ENCODE measurements at regions not wholly inside any gene's neighbourhood (a gene's known extent, or its start where the extent isn't known, plus 50 kb on each side); places are given as distances from the start of the nearest gene placed in this dataset.
A peak's percentile ranks its signal among the peaks of the same experiment; 100 is the strongest.

DNA sequence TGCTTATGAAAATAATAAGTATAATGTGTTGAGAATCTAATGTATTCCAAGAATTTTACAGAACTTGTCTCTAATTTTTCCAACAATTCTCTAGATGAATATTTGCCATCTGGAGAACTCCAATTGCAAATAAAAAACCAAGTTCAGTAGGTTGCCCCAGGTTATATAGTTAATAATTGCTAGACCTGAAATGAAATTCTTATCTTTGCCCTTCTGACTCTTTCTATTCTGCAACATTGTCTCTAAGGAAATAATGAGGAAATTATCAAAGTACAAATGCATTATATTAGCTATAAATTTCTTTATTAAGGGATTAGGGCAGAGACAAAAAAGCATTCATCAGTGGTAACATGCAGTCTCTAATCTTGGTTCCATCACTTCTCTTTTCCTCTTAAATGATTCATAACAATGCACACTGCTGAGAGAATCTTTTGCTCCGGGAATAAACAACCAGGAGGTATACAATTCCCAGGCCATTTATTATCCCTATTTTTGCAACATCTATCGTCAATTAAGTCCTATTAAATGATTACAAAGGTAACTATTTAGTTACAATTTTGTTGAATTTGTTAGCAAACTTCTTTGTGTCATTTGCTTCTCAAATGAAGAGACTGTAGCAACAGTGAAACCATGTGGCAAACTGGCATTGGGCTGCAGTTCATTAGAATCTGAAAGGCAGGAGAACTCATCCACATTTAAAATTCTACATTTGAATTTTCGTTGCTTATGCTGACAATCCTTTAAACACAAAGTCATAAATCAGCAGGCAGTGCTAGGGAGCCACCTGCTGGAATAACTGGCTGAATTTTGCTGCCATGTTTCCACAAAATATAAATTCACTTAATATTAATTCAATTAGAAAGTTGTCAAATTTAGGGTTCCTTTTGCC, 349.6 kb downstream of the KIF2B start:
- H3K4me2 ChIP-seq (ENCODE audit: control insufficient read depth, insufficient read depth), result no peak overlapping the region
- ATAC-seq, result no peak
- DNase-seq (ENCODE audit: low read depth, low spot score), result no peak
- H3K79me2 ChIP-seq (ENCODE audit: control insufficient read depth, insufficient read depth, low read length), result no peaks in the 10 kb centered on the region
- RAD21 ChIA-PET (ENCODE audit: unreplicated experiment), result no interaction called here
- no peak overlapping the region for H3K9ac ChIP-seq (ENCODE audit: control insufficient read depth, insufficient read depth, low read length)
- no peak overlapping the region for H2AFZ ChIP-seq (ENCODE audit: control insufficient read depth, low read depth, low read length)
- H3K36me3 ChIP-seq (ENCODE audit: control insufficient read depth in 2 of 2, insufficient read depth in 2 of 2, low read length in 1 of 2), result no peaks in the 10 kb centered on the region
- SMC1A ChIA-PET (ENCODE audit: uncharacterized antibody, unreplicated experiment), result no interaction called here
- 0% methylated on average over 3 of the region's 3 CpGs for WGBS (ENCODE audit: insufficient coverage, insufficient replicate concordance, low lambda C conversion rate, missing lambda C conversion rate)
- BruUV-seq (replicated peaks), result no TSS peak
- TF ChIP-seq JUND (IDR thresholded peaks at IDR 0.05; ENCODE audit: low read depth, low read length) (no peak), MTA3 (IDR thresholded peaks at IDR 0.05; ENCODE audit: borderline replicate concordance, low read length) (no peak), RAD21 (IDR thresholded peaks at IDR 0.05; ENCODE audit: insufficient read depth, low read depth, low read length) (0 out of 2 replicates have a peak, but pooled peaks have one; percentile 19), RB1 (IDR thresholded peaks at IDR 0.05; ENCODE audit: borderline replicate concordance) (no peak), NR2F1 (conservative IDR thresholded peaks at IDR 0.05) (no peak), SUZ12 (IDR thresholded peaks at IDR 0.05; ENCODE audit: unreplicated experiment) (no peak), IRF3 (IDR thresholded peaks at IDR 0.05) (no peak)
- POLR2A ChIA-PET, result no interaction called here
- no peaks in the 10 kb centered on the region for H3K27me3 ChIP-seq (replicated peaks in 1 of 2; ENCODE audit: control insufficient read depth in 2 of 2, insufficient read depth in 2 of 2, low read length in 1 of 2)
- H3K9me3 ChIP-seq (replicated peaks; ENCODE audit: control insufficient read depth, insufficient read depth, low read length), result no peaks in the 10 kb centered on the region
- no peak overlapping the region for H3K4me3 ChIP-seq
- H3K4me1 ChIP-seq (ENCODE audit: control insufficient read depth, insufficient read depth, low read length), result no peaks in the 10 kb centered on the region
- H4K20me1 ChIP-seq (ENCODE audit: control insufficient read depth, insufficient read depth), result no peaks in the 10 kb centered on the region
- FAIRE-seq, result no peak
- H3K27ac ChIP-seq (ENCODE audit: control insufficient read depth, insufficient read depth), result no peak overlapping the region
- intact Hi-C loops (cut with micrococcal nuclease; ENCODE audit: unreplicated experiment), result no loop called here
- CTCF ChIA-PET, result no interaction called here
- in situ Hi-C loops (cut with MboI), result no loop called here

GRCh38 chr17:54172985-54173316, 350.2 kb downstream of the KIF2B start:
- H4K20me1 ChIP-seq (ENCODE audit: control insufficient read depth, insufficient read depth), result no peaks in the 10 kb centered on the region
- H3K9me3 ChIP-seq (replicated peaks; ENCODE audit: control insufficient read depth, insufficient read depth, low read length), result no peaks in the 10 kb centered on the region
- H2AFZ ChIP-seq (ENCODE audit: control insufficient read depth, low read depth, low read length), result no peak overlapping the region
- no peak for FAIRE-seq
- no peaks in the 10 kb centered on the region for H3K27me3 ChIP-seq (replicated peaks in 1 of 2; ENCODE audit: control insufficient read depth in 2 of 2, insufficient read depth in 2 of 2, low read length in 1 of 2)
- no peak overlapping the region for H3K27ac ChIP-seq (ENCODE audit: control insufficient read depth, insufficient read depth)
- H3K9ac ChIP-seq (ENCODE audit: control insufficient read depth, insufficient read depth, low read length), result no peak overlapping the region
- H3K79me2 ChIP-seq (ENCODE audit: control insufficient read depth, insufficient read depth, low read length), result no peaks in the 10 kb centered on the region
- H3K4me2 ChIP-seq (ENCODE audit: control insufficient read depth, insufficient read depth), result no peak overlapping the region
- intact Hi-C loops (cut with micrococcal nuclease; ENCODE audit: unreplicated experiment), result no loop called here
- ATAC-seq, result no peak
- BruUV-seq (replicated peaks), result no TSS peak
- ChIA-PET CTCF (no interaction called here), RAD21 (ENCODE audit: unreplicated experiment) (no interaction called here), SMC1A (ENCODE audit: uncharacterized antibody, unreplicated experiment) (no interaction called here), POLR2A (no interaction called here)
- no peaks in the 10 kb centered on the region for H3K4me1 ChIP-seq (ENCODE audit: control insufficient read depth, insufficient read depth, low read length)
- no peak for DNase-seq (ENCODE audit: low read depth, low spot score)
- no peaks in the 10 kb centered on the region for H3K36me3 ChIP-seq (ENCODE audit: control insufficient read depth in 2 of 2, insufficient read depth in 2 of 2, low read length in 1 of 2)
- in situ Hi-C loops (cut with MboI), result no loop called here
- H3K4me3 ChIP-seq, result no peak overlapping the region
- TF ChIP-seq BACH1 (IDR thresholded peaks at IDR 0.05; ENCODE audit: borderline replicate concordance), result no peak
- no peak for TF ChIP-seq FOXM1 (IDR thresholded peaks at IDR 0.05; ENCODE audit: low read depth, low read length)
- TF ChIP-seq SMAD5 (IDR thresholded peaks at IDR 0.05; ENCODE audit: low read depth), result no peak
- no peak for TF ChIP-seq SREBF2 (IDR thresholded peaks at IDR 0.05; ENCODE audit: low read length)
- TF ChIP-seq BCLAF1 (IDR thresholded peaks at IDR 0.05), result no peak
- TF ChIP-seq MYC (IDR thresholded peaks at IDR 0.05; ENCODE audit: insufficient read depth, insufficient read length, insufficient replicate concordance, low read length, severe bottlenecking), result no peak
- TF ChIP-seq IRF3 (IDR thresholded peaks at IDR 0.05), result no peak
- no peak for TF ChIP-seq PAX8 (IDR thresholded peaks at IDR 0.05)

Data from GM12878 (cell line).